Neuronal stem cell (in vitro differentiated cells): ENCODE measurements at regions not wholly inside any gene's neighbourhood (a gene's known extent, or its start where the extent isn't known, plus 50 kb on each side); places are given as distances from the start of the nearest gene placed in this dataset.

Source experiments
- DNase-seq: peaks from one replicate; pipeline ENCODE4 v3.0.0-alpha.2; 2013; ENCODE audit warnings: low spot score
- H2AFZ ChIP-seq: one replicate; pipeline ENCODE4 v1.6.1; 2013; ENCODE audit warnings: mild to moderate bottlenecking, low read length, inconsistent platforms
- H2AK5ac ChIP-seq: 2 replicates; pipeline ENCODE4 v1.6.1; 2013; ENCODE audit warnings: low read depth, mild to moderate bottlenecking, inconsistent platforms, low read length, moderate library complexity, mixed read lengths
- H2BK120ac ChIP-seq: 2 replicates; pipeline ENCODE4 v1.6.1; 2013; ENCODE audit warnings: low read depth, mild to moderate bottlenecking, inconsistent platforms, low read length, moderate library complexity, mixed read lengths
- H2BK12ac ChIP-seq: one replicate; pipeline ENCODE4 v1.6.1; 2013; ENCODE audit warnings: low read length, inconsistent platforms
- H2BK15ac ChIP-seq: 2 replicates; pipeline ENCODE4 v1.6.1; 2013; ENCODE audit warnings: mild to moderate bottlenecking, low read length, inconsistent platforms, mixed read lengths
- H2BK5ac ChIP-seq: one replicate; pipeline ENCODE4 v1.6.1; 2013; ENCODE audit warnings: inconsistent platforms, mild to moderate bottlenecking, low read length, moderate library complexity
- H3K14ac ChIP-seq: one replicate; pipeline ENCODE4 v1.6.1; 2013; ENCODE audit warnings: low read length, inconsistent platforms
- H3K18ac ChIP-seq: 2 replicates; pipeline ENCODE4 v1.6.1; 2013; ENCODE audit warnings: low read length, inconsistent platforms
- H3K23ac ChIP-seq: 2 replicates; pipeline ENCODE4 v1.6.1; 2013; ENCODE audit warnings: low read depth, mild to moderate bottlenecking, mixed read lengths, low read length, inconsistent platforms; ENCODE audit not compliant: poor library complexity
- H3K27ac ChIP-seq: replicated peaks from 3 replicates; pipeline ENCODE4 v1.5.1; 2013; ENCODE audit warnings: low read length, inconsistent platforms
- H3K27me3 ChIP-seq, 3 experiments: 2 replicates each; pipeline ENCODE4 v1.6.1; 2013; ENCODE audit warnings: low read length in 3 of 3, mild to moderate bottlenecking in 2 of 3, inconsistent platforms in 1 of 3, low read depth in 1 of 3, mixed read lengths in 1 of 3, moderate library complexity in 1 of 3; ENCODE audit not compliant: control insufficient read depth in 3 of 3, insufficient read depth in 3 of 3
- H3K36me3 ChIP-seq, 2 donors: replicated peaks in 1 of 2; 2 replicates each; pipeline ENCODE4 v1.6.1; 2013; ENCODE audit warnings: low read length in 2 of 2; ENCODE audit not compliant: control insufficient read depth in 2 of 2, insufficient read depth in 2 of 2
- H3K4ac ChIP-seq: 2 replicates; pipeline ENCODE4 v1.6.1; 2013; ENCODE audit warnings: inconsistent platforms, mild to moderate bottlenecking, low read length, moderate library complexity
- H3K4me1 ChIP-seq, 2 donors: 1 replicate in 1 of 2; 2 replicates in 1 of 2; pipeline ENCODE4 v1.6.1; 2013; ENCODE audit warnings: low read length in 2 of 2, low read depth in 1 of 2; ENCODE audit not compliant: control insufficient read depth in 2 of 2, insufficient read depth in 1 of 2
- H3K4me2 ChIP-seq: one replicate; pipeline ENCODE4 v1.6.1; 2013; ENCODE audit warnings: mild to moderate bottlenecking, low read length, inconsistent platforms; ENCODE audit not compliant: insufficient read depth, poor library complexity, severe bottlenecking
- H3K4me3 ChIP-seq, 2 donors: 2 replicates each; pipeline ENCODE4 v1.5.1; 2013; ENCODE audit warnings: low read length in 2 of 2, mild to moderate bottlenecking in 2 of 2, inconsistent platforms in 1 of 2, moderate library complexity in 1 of 2
- H3K79me1 ChIP-seq: one replicate; pipeline ENCODE4 v1.6.1; 2013; ENCODE audit warnings: low read depth, mild to moderate bottlenecking, inconsistent platforms, low read length, moderate library complexity
- H3K9ac ChIP-seq: one replicate; pipeline ENCODE4 v1.6.1; 2013; ENCODE audit warnings: mild to moderate bottlenecking, low read depth, low read length, inconsistent platforms; ENCODE audit not compliant: poor library complexity
- H3K9me3 ChIP-seq, 2 donors: replicated peaks in 1 of 2; 2 replicates each; pipeline versions ENCODE3 to v1.6.1; 2013; ENCODE audit warnings: low read length in 2 of 2, mild to moderate bottlenecking in 2 of 2, inconsistent platforms in 1 of 2, low read depth in 1 of 2, mixed read lengths in 1 of 2, moderate library complexity in 1 of 2; ENCODE audit not compliant: control insufficient read depth in 2 of 2, insufficient read depth in 1 of 2
- H4K8ac ChIP-seq: one replicate; pipeline ENCODE4 v1.6.1; 2013; ENCODE audit warnings: low read depth, mild to moderate bottlenecking, inconsistent platforms, low read length, moderate library complexity
- H4K91ac ChIP-seq: one replicate; pipeline ENCODE4 v1.6.1; 2013; ENCODE audit warnings: low read length, low read depth, mild to moderate bottlenecking, inconsistent platforms; ENCODE audit not compliant: poor library complexity
- WGBS, 2 donors: extraction: QIAGEN DNeasy Blood & Tissue Kit; methylation state at CpG; one replicate each; pipeline ENCODE4 v1.1.7; 2013; ENCODE audit warnings: missing lambda C conversion rate in 2 of 2, mixed read lengths in 1 of 2; ENCODE audit not compliant: insufficient read length in 2 of 2, insufficient replicate concordance in 1 of 2; ENCODE audit errors: extremely low coverage in 2 of 2; 5-methylcytosine and 5-hydroxymethylcytosine counted together

- no peak overlapping the region for H3K4me2 ChIP-seq
- no peak overlapping the region for H3K14ac ChIP-seq
- no peak overlapping the region for H3K9ac ChIP-seq
- no peaks in the 10 kb centered on the region for H3K27me3 ChIP-seq
- H3K23ac ChIP-seq: no peak overlapping the region
- no peak overlapping the region for H3K4me3 ChIP-seq
- no CpG with 5 or more reads among the region's 2 CpGs for WGBS, 2 donors
- H2BK15ac ChIP-seq: no peak overlapping the region
- no peaks in the 10 kb centered on the region for H3K36me3 ChIP-seq
- H2BK120ac ChIP-seq: no peak overlapping the region
- no peaks in the 10 kb centered on the region for H3K9me3 ChIP-seq
- no peak overlapping the region for H3K27ac ChIP-seq
- H3K4ac ChIP-seq: no peak overlapping the region
- H3K4me1 ChIP-seq: no peaks in the 10 kb centered on the region
- H4K91ac ChIP-seq: no peak overlapping the region
- H2BK12ac ChIP-seq: no peak overlapping the region
- no peak overlapping the region for H2AK5ac ChIP-seq
- no peak overlapping the region for H3K18ac ChIP-seq
- no peak overlapping the region for H2AFZ ChIP-seq
- no peak for DNase-seq
- no peaks in the 10 kb centered on the region for H3K79me1 ChIP-seq
- H4K8ac ChIP-seq: no peak overlapping the region
- no peak overlapping the region for H2BK5ac ChIP-seq
Measured at GRCh38 chrX:99494668-99495067, 915.4 kb downstream of the PCDH19 start.

- no peak overlapping the region for H3K14ac ChIP-seq
- no CpG with 5 or more reads among the region's 1 CpG for WGBS, 2 donors
- H2BK5ac ChIP-seq: no peak overlapping the region
- no peak overlapping the region for H2AK5ac ChIP-seq
- H3K4me2 ChIP-seq: no peak overlapping the region
- H3K9me3 ChIP-seq: no peaks in the 10 kb centered on the region
- no peak for DNase-seq
- H3K79me1 ChIP-seq: no peaks in the 10 kb centered on the region
- no peak overlapping the region for H2BK120ac ChIP-seq
- no peak overlapping the region for H2BK15ac ChIP-seq
- no peaks in the 10 kb centered on the region for H3K4me1 ChIP-seq
- H4K91ac ChIP-seq: no peak overlapping the region
- H3K36me3 ChIP-seq: no peaks in the 10 kb centered on the region
- no peak overlapping the region for H3K23ac ChIP-seq
- H2BK12ac ChIP-seq: no peak overlapping the region
- H3K4me3 ChIP-seq: no peak overlapping the region
- H4K8ac ChIP-seq: no peak overlapping the region
- no peak overlapping the region for H3K18ac ChIP-seq
- no peak overlapping the region for H3K27ac ChIP-seq
- H3K9ac ChIP-seq: no peak overlapping the region
- H2AFZ ChIP-seq: no peak overlapping the region
- H3K27me3 ChIP-seq: no peaks in the 10 kb centered on the region
- no peak overlapping the region for H3K4ac ChIP-seq
Measured at GRCh38 chrX:99480728-99481127, 929.3 kb downstream of the PCDH19 start.

- no peak for DNase-seq
- Histone ChIP-seq H4K8ac (no peak overlapping the region), H2AFZ (no peak overlapping the region), H2BK15ac (no peak overlapping the region), H2BK5ac (no peak overlapping the region), H3K23ac (no peak overlapping the region), H4K91ac (no peak overlapping the region), H3K18ac (no peak overlapping the region), H3K9me3 (no peaks in the 10 kb centered on the region), H3K27ac (no peak overlapping the region), H2BK12ac (no peak overlapping the region), H3K4me1 (no peaks in the 10 kb centered on the region), H3K14ac (no peak overlapping the region), H3K27me3 (no peaks in the 10 kb centered on the region), H3K36me3 (no peaks in the 10 kb centered on the region), H3K4ac (no peak overlapping the region), H2AK5ac (no peak overlapping the region), H3K9ac (no peak overlapping the region), H3K4me3 (no peak overlapping the region), H3K79me1 (no peaks in the 10 kb centered on the region), H2BK120ac (no peak overlapping the region), H3K4me2 (no peak overlapping the region)
- WGBS, 2 donors: no CpG with 5 or more reads among the region's 3 CpGs
Measured at GRCh38 chrX:99469439-99469838, 940.6 kb downstream of the PCDH19 start.

GRCh38 chrX:99468993-99469392 lies 941.1 kb downstream of the PCDH19 start:
- no peak overlapping the region for H3K4ac ChIP-seq
- H3K36me3 ChIP-seq: no peaks in the 10 kb centered on the region
- H3K27me3 ChIP-seq: no peaks in the 10 kb centered on the region
- no peak overlapping the region for H3K14ac ChIP-seq
- H2AK5ac ChIP-seq: no peak overlapping the region
- no peak overlapping the region for H3K4me3 ChIP-seq
- no peak for DNase-seq
- H2AFZ ChIP-seq: no peak overlapping the region
- H2BK5ac ChIP-seq: no peak overlapping the region
- no peak overlapping the region for H3K4me2 ChIP-seq
- no peak overlapping the region for H4K91ac ChIP-seq
- no peak overlapping the region for H3K18ac ChIP-seq
- no peaks in the 10 kb centered on the region for H3K79me1 ChIP-seq
- H3K9ac ChIP-seq: no peak overlapping the region
- H2BK15ac ChIP-seq: no peak overlapping the region
- H3K9me3 ChIP-seq: no peaks in the 10 kb centered on the region
- H3K27ac ChIP-seq: no peak overlapping the region
- H3K23ac ChIP-seq: no peak overlapping the region
- no peak overlapping the region for H4K8ac ChIP-seq
- H2BK12ac ChIP-seq: no peak overlapping the region
- H2BK120ac ChIP-seq: no peak overlapping the region
- H3K4me1 ChIP-seq: no peaks in the 10 kb centered on the region
- no CpG with 5 or more reads among the region's 5 CpGs for WGBS, 2 donors
